ENCODE measurements at regions not wholly inside any gene's neighbourhood (a gene's known extent, or its start where the extent isn't known, plus 50 kb on each side); places are given as distances from the start of the nearest gene placed in this dataset.

GRCh38 chr16:24624102-24624501 lies 84.7 kb downstream of the RBBP6 start:
- peaks cover 5% of the 10 kb centered on the region for H3K9me3 Mint-ChIP-seq (ENCODE audit: unreplicated experiment)
- TF ChIP-seq CTCF (IDR thresholded peaks at IDR 0.05; ENCODE audit: partially characterized antibody, unreplicated experiment): no peak

GRCh38 chr16:24626256-24626655 lies 86.9 kb downstream of the RBBP6 start:
- H3K36me3 Mint-ChIP-seq (ENCODE audit: unreplicated experiment): no peaks in the 10 kb centered on the region
- H3K27ac Mint-ChIP-seq (ENCODE audit: unreplicated experiment): no peak overlapping the region
- no peak overlapping the region for H3K4me3 Mint-ChIP-seq (ENCODE audit: unreplicated experiment)
- peaks cover 2% of the 10 kb centered on the region for H3K27me3 Mint-ChIP-seq (ENCODE audit: unreplicated experiment)
- no peak for TF ChIP-seq CTCF (IDR thresholded peaks at IDR 0.05; ENCODE audit: partially characterized antibody, unreplicated experiment)
- no peak for DNase-seq
- no peaks in the 10 kb centered on the region for H3K4me1 Mint-ChIP-seq (ENCODE audit: low read depth, unreplicated experiment)
- H3K9me3 Mint-ChIP-seq (ENCODE audit: unreplicated experiment): peaks cover 5% of the 10 kb centered on the region

More at GRCh38 chr16:24624102-24624501, 84.7 kb downstream of the RBBP6 start:
- Mint-ChIP-seq H3K4me3 (ENCODE audit: unreplicated experiment) (no peak overlapping the region), H3K4me1 (ENCODE audit: low read depth, unreplicated experiment) (no peaks in the 10 kb centered on the region), H3K27ac (ENCODE audit: unreplicated experiment) (no peak overlapping the region), H3K36me3 (ENCODE audit: unreplicated experiment) (no peaks in the 10 kb centered on the region), H3K27me3 (ENCODE audit: unreplicated experiment) (peaks cover 2% of the 10 kb centered on the region)
- DNase-seq: no peak

GRCh38 chr16:24634919-24635318 lies 94.5 kb upstream of the TNRC6A start:
- Mint-ChIP-seq H3K36me3 (ENCODE audit: unreplicated experiment) (no peaks in the 10 kb centered on the region), H3K27ac (ENCODE audit: unreplicated experiment) (no peak overlapping the region), H3K4me1 (ENCODE audit: low read depth, unreplicated experiment) (no peaks in the 10 kb centered on the region), H3K4me3 (ENCODE audit: unreplicated experiment) (no peak overlapping the region), H3K27me3 (ENCODE audit: unreplicated experiment) (peaks cover 1% of the 10 kb centered on the region), H3K9me3 (ENCODE audit: unreplicated experiment) (no peaks in the 10 kb centered on the region)
- no peak for TF ChIP-seq CTCF (IDR thresholded peaks at IDR 0.05; ENCODE audit: partially characterized antibody, unreplicated experiment)
- no peak for DNase-seq

GRCh38 chr16:24635900-24636610 lies 93.4 kb upstream of the TNRC6A start:
- Mint-ChIP-seq H3K9me3 (ENCODE audit: unreplicated experiment) (no peaks in the 10 kb centered on the region), H3K27me3 (ENCODE audit: unreplicated experiment) (peaks cover 1% of the 10 kb centered on the region), H3K4me1 (ENCODE audit: low read depth, unreplicated experiment) (no peaks in the 10 kb centered on the region), H3K27ac (ENCODE audit: unreplicated experiment) (no peak overlapping the region), H3K4me3 (ENCODE audit: unreplicated experiment) (no peak overlapping the region), H3K36me3 (ENCODE audit: unreplicated experiment) (no peaks in the 10 kb centered on the region)
- DNase-seq: no peak
- TF ChIP-seq CTCF (IDR thresholded peaks at IDR 0.05; ENCODE audit: partially characterized antibody, unreplicated experiment): no peak

- H3K4me3 Mint-ChIP-seq (ENCODE audit: unreplicated experiment): no peak overlapping the region
- DNase-seq: no peak
- H3K9me3 Mint-ChIP-seq (ENCODE audit: unreplicated experiment): no peaks in the 10 kb centered on the region
- no peaks in the 10 kb centered on the region for H3K36me3 Mint-ChIP-seq (ENCODE audit: unreplicated experiment)
- no peak overlapping the region for H3K27ac Mint-ChIP-seq (ENCODE audit: unreplicated experiment)
- no peaks in the 10 kb centered on the region for H3K27me3 Mint-ChIP-seq (ENCODE audit: unreplicated experiment)
- TF ChIP-seq CTCF (IDR thresholded peaks at IDR 0.05; ENCODE audit: partially characterized antibody, unreplicated experiment): no peak
- H3K4me1 Mint-ChIP-seq (ENCODE audit: low read depth, unreplicated experiment): no peaks in the 10 kb centered on the region
Measured at GRCh38 chr16:24639769-24640168, 89.7 kb upstream of the TNRC6A start.

All from glutamatergic neuron (in vitro differentiated cells).